Stimulated activated CD8-positive, alpha-beta memory T cell treated with anti-CD3 and anti-CD28 coated beads, Interleukin-4, amount 100 ng/mL, for 48 hours (primary cell): ENCODE measurements at regions not wholly inside any gene's neighbourhood (a gene's known extent, or its start where the extent isn't known, plus 50 kb on each side); places are given as distances from the start of the nearest gene placed in this dataset.
"Not testable (repeated sequence)": the region's sequence is repeated elsewhere in the genome, so short reads cannot be mapped to it uniquely, and the experiment has no call there.

Source experiments
- DNase-seq: peaks from one replicate; pipeline ENCODE4 v3.0.0-alpha.2; 2020

- no peak for DNase-seq
These were observed 235.6 kb downstream of the ERMARD start for GRCh38 chr6:169986848-169987498.

GRCh38 chr6:169986171-169986847, 234.9 kb downstream of the ERMARD start:
- DNase-seq: no peak

- DNase-seq: no peak
These were observed 233.9 kb downstream of the ERMARD start for GRCh38 chr6:169985121-169986015.

GRCh38 chr6:169984181-169985120, 233.0 kb downstream of the ERMARD start:
- no peak for DNase-seq

GRCh38 chr6:169983651-169984050, 232.2 kb downstream of the ERMARD start:
- no peak for DNase-seq

- no peak for DNase-seq
These were observed 231.3 kb downstream of the ERMARD start for GRCh38 chr6:169982461-169983386.

GRCh38 chr6:169981969-169982368, 230.5 kb downstream of the ERMARD start:
- no peak for DNase-seq

- no peak for DNase-seq
These were observed 230.1 kb downstream of the ERMARD start for GRCh38 chr6:169981568-169981967.

- no peak for DNase-seq
These were observed 229.5 kb downstream of the ERMARD start for GRCh38 chr6:169980826-169981450.

- no peak for DNase-seq
These were observed 228.5 kb downstream of the ERMARD start for GRCh38 chr6:169979873-169980432.

- no peak for DNase-seq
These were observed 227.3 kb downstream of the ERMARD start for GRCh38 chr6:169978615-169979161.

GRCh38 chr6:169977434-169978265, 226.2 kb downstream of the ERMARD start:
- no peak for DNase-seq

- DNase-seq: no peak
These were observed 225.1 kb downstream of the ERMARD start for GRCh38 chr6:169976301-169977081.

GRCh38 chr6:169975701-169976100, 224.3 kb downstream of the ERMARD start:
- DNase-seq: no peak

GRCh38 chr6:169975286-169975685, 223.9 kb downstream of the ERMARD start:
- no peak for DNase-seq

- DNase-seq: no peak
These were observed 223.2 kb downstream of the ERMARD start for GRCh38 chr6:169974663-169975062.

GRCh38 chr6:169973588-169974467, 222.4 kb downstream of the ERMARD start:
- not testable (repeated sequence) for DNase-seq
